Tibial artery (tissue), 4 donors: ENCODE measurements at regions not wholly inside any gene's neighbourhood (a gene's known extent, or its start where the extent isn't known, plus 50 kb on each side); places are given as distances from the start of the nearest gene placed in this dataset.

Experiments
- DNase-seq, 2 donors: peaks; one replicate each; pipeline ENCODE4 v3.0.0-alpha.2; 2019
- H3K27ac ChIP-seq, 2 donors: fragments of 200-600 bp; sonication (generic) in 1 of 2; 1 replicate in 1 of 2; 2 replicates in 1 of 2; pipeline ENCODE4 v1.5.1; 2018 to 2019; ENCODE audit warnings: mild to moderate bottlenecking in 1 of 2
- H3K27me3 ChIP-seq, 2 donors: fragments of 200-600 bp; sonication (generic) in 1 of 2; one replicate each; pipeline versions ENCODE4 v1.5.1 to v1.6.0; 2016 to 2019
- H3K36me3 ChIP-seq, 3 donors: fragments of 200-600 bp; sonication (generic) in 2 of 3; one replicate each; pipeline ENCODE4 v1.5.1; 2016 to 2019; ENCODE audit warnings: mild to moderate bottlenecking in 2 of 3
- H3K4me1 ChIP-seq, 4 donors: fragments of 200-600 bp; sonication (generic) in 2 of 4; 1 replicate in 3 of 4; 2 replicates in 1 of 4; pipeline ENCODE4 v1.5.1; 2016 to 2019
- H3K4me3 ChIP-seq, 2 donors: fragments of 200-600 bp; sonication (generic) in 1 of 2; 1 replicate in 1 of 2; 2 replicates in 1 of 2; pipeline ENCODE4 v1.5.1; 2018 to 2019; ENCODE audit warnings: mild to moderate bottlenecking in 2 of 2
- H3K9me3 ChIP-seq, 3 donors: fragments of 200-600 bp; sonication (generic) in 1 of 3; one replicate each; pipeline ENCODE4 v1.5.1; 2016 to 2019
- CTCF ChIP-seq, 2 experiments: fragments of 200-600 bp in 1 of 2; fragments of 450-650 bp in 1 of 2; IDR thresholded peaks; one replicate each; pipeline ENCODE4 v1.5.1; 2017 to 2019; ENCODE audit warnings: antibody characterized with exemption in 2 of 2, mild to moderate bottlenecking in 1 of 2, moderate library complexity in 1 of 2
- intact Hi-C: fragments of 100-400 bp; cut with DNase I; formaldehyde crosslinking; loops from one replicate; pipeline ENCODE4 v1.15.0; 2023; ENCODE audit warnings: low total_unique reads

- Histone ChIP-seq H3K27ac (no peak overlapping the region), H3K27me3 (peaks cover 0 to 25% of the 10 kb centered on the region in 2 donors), H3K4me1 (no peaks in the 10 kb centered on the region), H3K9me3 (peaks cover 0 to 16% (median 14%) of the 10 kb centered on the region in 3 donors), H3K36me3 (no peaks in the 10 kb centered on the region), H3K4me3 (no peak overlapping the region)
- no peak for TF ChIP-seq CTCF (IDR thresholded peaks at IDR 0.05)
- intact Hi-C loops, result no loop called here
- peak; percentile 13 to 43 for DNase-seq
Observed at GRCh38 chr7:391961-392524, 102.1 kb downstream of the FOXL3 start.

- H3K4me1 ChIP-seq, result no peaks in the 10 kb centered on the region
- no peak for DNase-seq
- H3K27me3 ChIP-seq, result peaks cover 0 to 22% of the 10 kb centered on the region in 2 donors
- H3K36me3 ChIP-seq, result no peaks in the 10 kb centered on the region
- no peak overlapping the region for H3K4me3 ChIP-seq
- intact Hi-C loops, result no loop called here
- TF ChIP-seq CTCF (IDR thresholded peaks at IDR 0.05), result no peak
- H3K9me3 ChIP-seq, result peaks cover 0 to 21% (median 19%) of the 10 kb centered on the region in 3 donors
- H3K27ac ChIP-seq, result no peak overlapping the region
Observed at GRCh38 chr7:392822-393221, 102.9 kb downstream of the FOXL3 start.

GRCh38 chr7:395643-396042 lies 105.7 kb downstream of the FOXL3 start:
- DNase-seq, result no peak
- H3K27ac ChIP-seq, result no peak overlapping the region
- no peaks in the 10 kb centered on the region for H3K4me1 ChIP-seq
- TF ChIP-seq CTCF (IDR thresholded peaks at IDR 0.05), result no peak
- H3K4me3 ChIP-seq, result no peak overlapping the region
- H3K27me3 ChIP-seq, result peaks cover 0 to 3% of the 10 kb centered on the region in 2 donors
- no peaks in the 10 kb centered on the region for H3K36me3 ChIP-seq
- peaks cover 0 to 38% (median 27%) of the 10 kb centered on the region in 3 donors for H3K9me3 ChIP-seq
- intact Hi-C loops, result no loop called here

- intact Hi-C loops, result no loop called here
- no peak for DNase-seq
- H3K36me3 ChIP-seq, result no peaks in the 10 kb centered on the region
- H3K4me1 ChIP-seq, result no peaks in the 10 kb centered on the region
- no peak for TF ChIP-seq CTCF (IDR thresholded peaks at IDR 0.05)
- H3K27ac ChIP-seq, result no peak overlapping the region
- peaks cover 0 to 38% (median 27%) of the 10 kb centered on the region in 3 donors for H3K9me3 ChIP-seq
- H3K27me3 ChIP-seq, result peaks cover 0 to 4% of the 10 kb centered on the region in 2 donors
- no peak overlapping the region for H3K4me3 ChIP-seq
Observed at GRCh38 chr7:398888-399287, 108.9 kb downstream of the FOXL3 start.

GRCh38 chr7:400901-401485 lies 111.0 kb downstream of the FOXL3 start:
- H3K9me3 ChIP-seq, result peaks cover 0 to 27% (median 17%) of the 10 kb centered on the region in 3 donors
- H3K4me1 ChIP-seq, result no peaks in the 10 kb centered on the region
- intact Hi-C loops, result no loop called here

More at GRCh38 chr7:400901-401485, 111.0 kb downstream of the FOXL3 start:
- TF ChIP-seq CTCF (IDR thresholded peaks at IDR 0.05), result no peak
- peaks cover 0 to 15% of the 10 kb centered on the region in 2 donors for H3K27me3 ChIP-seq
- H3K4me3 ChIP-seq, result no peak overlapping the region
- peak; percentile 9 to 57 for DNase-seq
- H3K36me3 ChIP-seq, result no peaks in the 10 kb centered on the region
- no peak overlapping the region for H3K27ac ChIP-seq
